ENCODE measurements at regions not wholly inside any gene's neighbourhood (a gene's known extent, or its start where the extent isn't known, plus 50 kb on each side); places are given as distances from the start of the nearest gene placed in this dataset.

- BruUV-seq (replicated peaks) = no TSS peak
- CTCF ChIA-PET = no interaction called here
These were observed 68.9 kb upstream of the RAB3GAP2 start for GRCh38 chr1:220341126-220341525.

GRCh38 chr1:220339581-220339980 is 67.3 kb upstream of the RAB3GAP2 start:
- no TSS peak for BruUV-seq (replicated peaks)
- Histone ChIP-seq H3K9me3 (ENCODE audit: insufficient read depth, low read depth) (no peaks in the 10 kb centered on the region), H4K20me1 (ENCODE audit: insufficient read depth) (no peaks in the 10 kb centered on the region), H3K27me3 (ENCODE audit: insufficient read depth, low read depth) (no peaks in the 10 kb centered on the region), H3K79me2 (ENCODE audit: low read depth) (no peaks in the 10 kb centered on the region), H3K4me2 (no peak overlapping the region), H3K4me1 (replicated peaks; ENCODE audit: insufficient read depth) (peaks cover 33% of the 10 kb centered on the region), H3K9me2 (ENCODE audit: insufficient read depth) (no peaks in the 10 kb centered on the region), H3F3A (ENCODE audit: insufficient read depth, low read depth) (peaks cover 19% of the 10 kb centered on the region), H3K4me3 (no peak overlapping the region), H2AFZ (no peak overlapping the region), H3K27ac (no peak overlapping the region), H3K36me3 (ENCODE audit: low read depth) (no peaks in the 10 kb centered on the region)
- no peak for DNase-seq
- ChIA-PET POLR2A (ENCODE audit: unreplicated experiment) (interaction anchor here (0.7 kb wide), 1 partner anchor 130 kb away, joined by 5 read pairs; no protein-coding TSS in a partner anchor), CTCF (no interaction called here)
- TF ChIP-seq CTCF (conservative IDR thresholded peaks at IDR 0.05) (no peak), EZH2 (IDR thresholded peaks at IDR 0.05; ENCODE audit: low read depth) (no peak)
- intact Hi-C loops (cut with micrococcal nuclease; ENCODE audit: unreplicated experiment) = no loop called here

More at GRCh38 chr1:220341126-220341525, 68.9 kb upstream of the RAB3GAP2 start:
- Histone ChIP-seq H3K4me1 (replicated peaks; ENCODE audit: insufficient read depth) (peaks cover 29% of the 10 kb centered on the region), H4K20me1 (ENCODE audit: insufficient read depth) (no peaks in the 10 kb centered on the region), H3K4me3 (no peak overlapping the region), H3K36me3 (ENCODE audit: low read depth) (no peaks in the 10 kb centered on the region), H3K9me3 (ENCODE audit: insufficient read depth, low read depth) (no peaks in the 10 kb centered on the region), H3K27ac (no peak overlapping the region), H2AFZ (no peak overlapping the region), H3F3A (ENCODE audit: insufficient read depth, low read depth) (peaks cover 19% of the 10 kb centered on the region), H3K79me2 (ENCODE audit: low read depth) (no peaks in the 10 kb centered on the region), H3K9me2 (ENCODE audit: insufficient read depth) (no peaks in the 10 kb centered on the region), H3K4me2 (no peak overlapping the region), H3K27me3 (ENCODE audit: insufficient read depth, low read depth) (no peaks in the 10 kb centered on the region)
- no peak for DNase-seq
- POLR2A ChIA-PET (ENCODE audit: unreplicated experiment) = no interaction called here
- intact Hi-C loops (cut with micrococcal nuclease; ENCODE audit: unreplicated experiment) = no loop called here
- TF ChIP-seq EZH2 (IDR thresholded peaks at IDR 0.05; ENCODE audit: low read depth) (no peak), CTCF (conservative IDR thresholded peaks at IDR 0.05) (no peak)

GRCh38 chr1:220338759-220339158 is 66.5 kb upstream of the RAB3GAP2 start:
- Histone ChIP-seq H3K4me3 (no peak overlapping the region), H3K27me3 (ENCODE audit: insufficient read depth, low read depth) (no peaks in the 10 kb centered on the region), H3K9me2 (ENCODE audit: insufficient read depth) (no peaks in the 10 kb centered on the region), H3K79me2 (ENCODE audit: low read depth) (no peaks in the 10 kb centered on the region), H3K9me3 (ENCODE audit: insufficient read depth, low read depth) (no peaks in the 10 kb centered on the region), H3K36me3 (ENCODE audit: low read depth) (no peaks in the 10 kb centered on the region), H4K20me1 (ENCODE audit: insufficient read depth) (no peaks in the 10 kb centered on the region), H3K27ac (no peak overlapping the region), H3K4me2 (no peak overlapping the region), H3K4me1 (replicated peaks; ENCODE audit: insufficient read depth) (peaks cover 33% of the 10 kb centered on the region), H2AFZ (no peak overlapping the region), H3F3A (ENCODE audit: insufficient read depth, low read depth) (peaks cover 19% of the 10 kb centered on the region)
- ChIA-PET CTCF (interaction anchor here (0.7 kb wide), 1 partner anchor 15 kb away, joined by 10 read pairs; no protein-coding TSS in a partner anchor), POLR2A (ENCODE audit: unreplicated experiment) (no interaction called here)
- intact Hi-C loops (cut with micrococcal nuclease; ENCODE audit: unreplicated experiment) = no loop called here
- no peak for TF ChIP-seq EZH2 (IDR thresholded peaks at IDR 0.05; ENCODE audit: low read depth)
- TF ChIP-seq CTCF (conservative IDR thresholded peaks at IDR 0.05) = no peak
- DNase-seq = no peak
- BruUV-seq (replicated peaks) = no TSS peak

All from PC-9 (cell line).